ENCODE measurements at regions not wholly inside any gene's neighbourhood (a gene's known extent, or its start where the extent isn't known, plus 50 kb on each side); places are given as distances from the start of the nearest gene placed in this dataset.

DNA sequence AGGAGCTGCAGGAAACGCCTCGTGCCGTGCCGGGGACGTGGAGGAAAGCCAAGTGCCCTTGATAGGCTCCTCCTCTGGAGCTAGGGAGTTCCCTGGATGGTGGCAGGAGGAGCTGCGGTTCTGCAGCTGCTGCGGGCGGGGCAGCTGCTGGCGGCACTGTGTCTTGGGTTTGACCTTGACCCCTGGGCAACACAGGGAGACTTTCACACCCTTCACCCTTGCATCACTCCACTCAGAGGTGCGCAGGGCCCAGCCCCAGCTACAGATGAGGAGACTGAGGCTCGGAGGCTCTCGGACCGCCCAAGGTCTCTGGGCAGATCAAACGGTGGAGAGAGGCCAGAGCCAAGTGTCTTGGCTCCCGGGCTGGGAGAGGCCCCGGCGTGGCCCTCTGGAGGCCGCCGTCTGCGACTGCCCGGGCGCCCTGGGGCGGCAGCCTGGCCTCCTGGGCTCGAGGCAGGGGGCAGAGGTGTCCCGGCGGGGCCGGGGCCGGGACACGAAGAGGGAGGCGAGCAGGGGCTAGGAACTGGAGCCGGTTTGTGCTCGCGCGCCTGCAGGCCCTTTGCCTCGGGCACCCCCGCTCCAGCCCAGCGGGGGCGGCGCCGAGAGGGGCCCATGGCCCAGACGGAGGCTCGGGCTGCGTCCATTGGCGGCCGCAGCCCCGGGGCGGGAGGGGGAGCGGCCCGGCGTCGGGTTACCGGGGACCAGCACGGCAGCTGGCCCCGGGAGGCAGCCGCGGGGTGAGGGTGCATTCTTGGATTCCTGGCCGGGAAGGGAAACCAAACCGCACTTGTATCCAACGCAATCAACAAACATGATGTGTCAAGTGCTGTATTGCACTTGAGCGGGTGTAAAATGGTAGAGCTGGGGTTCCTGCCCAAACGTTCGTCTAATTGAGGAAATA is 129.6 kb upstream of the SLC1A4 start:
- DNase-seq = no peak

DNA sequence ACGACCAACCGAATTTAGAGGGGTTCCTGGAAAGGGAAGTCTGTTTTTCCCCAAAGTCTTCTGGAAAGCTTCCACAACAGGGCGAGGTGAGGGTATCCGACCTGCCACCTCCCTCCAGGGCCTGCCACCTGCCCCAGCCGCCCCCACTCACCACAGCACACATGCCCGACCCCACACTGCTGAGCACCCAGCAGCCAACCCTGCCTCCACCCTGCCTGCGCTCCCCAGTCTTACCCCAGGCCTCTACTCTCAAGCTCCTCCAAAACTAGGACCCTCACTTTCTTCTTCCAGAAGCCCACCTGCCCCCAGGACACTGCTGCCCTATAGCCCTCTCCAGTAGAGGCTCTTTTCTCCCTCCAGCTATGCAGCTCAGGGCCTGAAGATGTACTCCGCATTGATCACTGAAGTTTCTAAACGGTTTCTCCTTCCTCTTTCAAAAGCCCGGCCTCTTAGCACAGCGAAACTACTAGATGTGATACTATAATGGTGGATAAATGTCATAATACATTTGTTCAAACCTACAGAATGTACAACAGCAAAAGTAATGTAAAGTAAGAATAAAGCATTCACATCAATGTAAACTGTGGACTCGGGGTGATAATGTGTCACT is 128.8 kb upstream of the SLC1A4 start:
- no peak for DNase-seq

DNA sequence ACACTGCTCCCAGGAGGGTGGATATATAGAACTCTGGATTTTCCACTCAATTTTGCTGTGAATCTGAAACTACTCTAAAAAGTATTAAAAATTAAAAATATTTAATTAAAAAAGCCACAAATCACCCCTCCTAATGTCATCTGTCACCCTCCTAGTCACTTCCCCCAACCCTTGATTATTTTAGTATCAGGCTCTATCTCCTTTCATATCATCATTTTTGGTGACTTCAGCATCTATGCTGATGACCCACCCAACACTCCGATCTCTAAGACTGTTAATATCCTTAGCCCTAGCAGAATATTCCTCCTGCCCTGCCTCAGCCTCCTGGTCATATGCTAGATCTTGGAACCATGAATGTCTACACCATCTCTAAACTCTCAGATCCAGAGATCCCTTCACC is 128.3 kb upstream of the SLC1A4 start:
- DNase-seq = no peak

DNA sequence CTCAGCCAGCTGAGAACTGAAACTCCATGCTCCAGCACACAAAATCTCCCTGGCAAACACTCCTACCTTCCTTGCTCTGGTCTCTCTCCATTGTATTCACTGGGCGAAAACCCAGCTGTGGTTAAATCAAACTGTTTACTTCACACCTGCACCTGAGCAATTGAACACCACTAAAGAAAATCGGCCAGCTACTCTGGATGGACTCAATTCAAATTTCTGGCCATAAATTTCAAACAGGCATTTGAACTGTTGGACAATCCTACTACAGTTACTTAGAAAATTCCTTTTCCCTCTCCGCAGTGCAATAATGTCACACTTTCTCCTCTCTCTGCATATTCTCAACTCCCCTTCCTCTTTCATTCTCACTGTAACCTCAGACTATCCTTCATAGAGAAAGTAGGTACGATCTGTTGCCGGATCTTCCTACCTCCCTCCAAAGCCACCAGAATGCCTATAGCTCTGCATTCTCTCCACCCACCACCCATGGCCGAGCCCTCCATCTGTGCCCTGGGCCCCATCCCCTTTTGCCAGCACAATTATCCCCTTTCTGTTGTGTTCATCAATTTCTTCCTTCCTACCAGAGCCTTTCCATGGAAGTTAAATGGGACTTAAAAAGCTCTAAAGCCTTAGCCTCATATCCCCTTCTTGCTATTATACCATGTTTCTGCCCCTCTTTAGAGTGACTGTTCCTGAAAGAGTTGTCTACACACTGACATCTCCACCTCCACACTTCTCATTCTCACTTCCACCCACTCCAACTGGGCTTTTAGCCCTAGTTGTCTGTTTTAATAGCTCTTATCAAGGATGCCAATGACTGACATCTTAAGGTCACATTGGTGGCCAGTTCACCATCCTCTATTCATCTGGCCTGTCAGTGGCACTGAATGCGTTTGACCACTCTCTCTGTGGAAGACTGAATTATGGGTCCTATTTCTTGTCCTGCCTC is 127.5 kb upstream of the SLC1A4 start:
- DNase-seq = no peak

DNA sequence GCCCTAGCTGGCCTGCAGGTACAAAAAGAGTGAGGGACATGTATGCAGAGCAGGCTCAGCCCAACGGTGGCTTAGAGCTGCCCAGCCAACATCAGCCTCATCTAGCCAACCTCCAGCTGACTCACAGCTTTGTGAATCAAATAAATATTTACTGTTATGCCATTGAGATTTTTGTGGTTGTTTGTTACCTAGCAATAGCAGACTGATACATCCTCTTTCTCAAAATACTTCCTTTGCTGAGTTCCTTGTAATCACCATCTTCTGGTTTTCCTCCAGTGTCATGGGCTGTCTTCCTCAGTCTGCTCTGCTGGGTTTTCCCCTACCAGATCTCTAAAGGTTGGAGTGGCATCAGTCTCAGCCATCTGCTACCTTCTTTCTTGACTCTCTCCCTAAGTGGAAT is 126.6 kb upstream of the SLC1A4 start:
- peak; percentile 38 for DNase-seq

DNA sequence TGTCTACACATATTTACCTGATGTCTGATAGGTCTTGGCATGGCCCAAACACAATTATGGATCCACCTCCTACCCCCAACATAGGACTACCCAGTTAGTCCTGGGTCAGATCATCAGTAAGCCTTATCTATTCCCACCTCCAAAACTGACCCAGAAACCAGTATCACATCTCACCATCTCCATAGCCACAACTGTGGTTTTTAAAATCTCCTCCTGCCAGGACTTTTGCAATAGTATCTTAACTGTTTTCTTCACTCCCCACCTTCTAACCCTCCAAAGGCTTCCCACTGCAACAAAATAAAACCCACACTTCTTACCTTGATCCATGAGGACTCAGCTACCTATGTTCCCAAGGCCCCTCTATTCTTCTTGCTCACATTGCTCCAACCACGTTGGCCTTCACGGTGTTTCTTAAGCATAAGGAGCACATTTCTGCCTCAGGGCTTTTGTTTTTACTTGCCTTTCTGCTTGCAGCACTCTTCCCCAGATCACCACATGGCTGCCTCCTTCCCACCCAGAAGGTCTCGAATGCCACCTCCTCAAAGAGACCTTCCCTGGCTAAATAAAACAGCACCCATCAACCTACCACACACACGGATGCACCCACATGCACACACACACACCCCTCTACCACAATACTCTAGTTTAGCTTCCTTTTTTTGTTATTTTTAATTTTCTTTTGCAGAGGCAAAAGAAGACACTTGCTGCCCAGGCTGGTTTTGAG is 125.9 kb upstream of the SLC1A4 start:
- DNase-seq = no peak

GRCh38 chr2:64865073-64865830 is 123.9 kb upstream of the SLC1A4 start:
- peak; percentile 55 for DNase-seq

DNA sequence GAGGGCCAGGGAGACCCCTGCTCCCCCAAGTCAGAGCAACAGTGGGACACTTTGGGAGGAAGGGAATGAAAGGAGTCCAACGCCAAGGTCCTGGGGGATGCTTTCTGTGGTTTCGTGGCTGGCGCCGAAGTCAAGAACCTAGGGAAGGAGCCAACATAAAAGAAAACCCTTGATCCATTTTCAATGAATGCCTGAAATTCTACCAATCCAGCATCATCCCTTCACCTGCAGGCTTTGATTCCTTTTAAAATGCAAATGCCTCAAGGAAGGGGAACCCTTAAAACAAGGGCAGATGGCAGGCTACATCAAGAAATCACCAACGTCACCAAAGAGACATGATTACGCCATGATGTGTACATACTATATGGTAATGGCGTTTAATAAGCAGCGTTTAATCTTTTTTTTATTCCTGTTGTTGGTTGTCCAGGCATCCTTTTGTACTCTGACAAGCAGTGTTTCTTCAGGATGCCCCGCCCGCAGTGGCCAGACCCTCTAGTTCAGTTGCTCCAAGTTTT is 123.3 kb upstream of the SLC1A4 start:
- no peak for DNase-seq

DNA sequence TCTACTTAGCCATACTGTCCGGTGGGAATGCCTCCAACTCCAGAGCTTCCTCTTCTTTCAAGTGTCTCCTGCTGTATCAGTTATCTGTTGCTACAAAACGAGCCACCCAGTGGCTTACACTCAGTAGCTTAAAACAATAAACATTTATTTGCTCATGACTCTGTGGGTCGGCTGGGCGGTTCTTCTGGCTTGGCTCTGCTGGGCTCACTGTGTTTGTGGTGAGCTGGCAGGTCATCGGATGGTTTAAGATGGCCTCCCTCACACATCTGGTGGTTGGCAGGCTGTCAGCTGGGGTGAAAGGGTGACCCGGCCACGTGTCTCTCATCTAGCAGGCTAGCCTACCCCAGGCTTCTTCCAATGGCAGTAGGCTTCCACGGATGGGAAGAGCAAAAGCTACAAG is 122.4 kb upstream of the SLC1A4 start:
- DNase-seq = no peak

GRCh38 chr2:64867253-64867996 is 121.8 kb upstream of the SLC1A4 start:
- DNase-seq = no peak

DNA sequence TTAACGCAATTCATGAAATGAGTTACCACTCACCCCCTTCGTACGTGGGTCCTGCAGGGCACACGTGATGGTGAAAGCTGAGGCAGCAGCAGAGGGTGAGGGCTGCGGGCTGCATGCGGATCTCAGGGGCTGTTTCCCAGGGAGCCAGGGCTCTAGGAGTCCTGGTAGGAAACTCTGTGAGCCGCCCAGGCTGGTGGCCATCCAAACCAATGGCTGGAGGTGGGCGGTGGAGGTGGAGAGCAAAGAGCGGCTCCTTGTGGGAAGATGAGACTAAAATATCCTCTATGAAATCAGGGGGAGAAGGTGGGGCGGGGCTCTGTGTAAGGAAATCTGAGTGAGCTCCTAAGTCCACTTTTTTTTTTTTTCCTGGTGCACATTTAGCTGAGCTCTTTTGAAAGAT is 120.1 kb upstream of the SLC1A4 start:
- DNase-seq = no peak

DNA sequence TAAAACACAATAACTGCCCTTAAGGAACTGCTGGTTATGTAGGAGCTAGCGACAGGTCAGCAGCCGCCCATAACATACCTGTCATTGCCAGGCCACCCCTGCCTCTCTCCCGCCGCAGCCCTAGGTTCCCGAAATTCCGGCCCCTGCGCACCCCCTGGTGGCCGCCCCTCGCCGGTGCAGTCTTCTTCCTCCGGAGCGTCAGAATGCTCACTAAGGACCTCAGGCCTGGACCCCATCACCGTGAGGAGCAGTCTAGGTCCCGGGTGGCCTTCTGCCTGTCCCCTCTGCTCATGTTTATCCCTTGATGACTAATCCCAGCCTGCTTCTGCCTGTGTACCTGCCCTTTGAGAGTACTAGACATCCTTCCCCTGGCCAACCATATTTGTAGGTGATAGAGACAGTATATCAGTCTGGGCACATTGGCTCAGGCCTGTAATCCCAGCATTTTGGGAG is 115.7 kb upstream of the SLC1A4 start:
- peak; percentile 69 for DNase-seq

DNA sequence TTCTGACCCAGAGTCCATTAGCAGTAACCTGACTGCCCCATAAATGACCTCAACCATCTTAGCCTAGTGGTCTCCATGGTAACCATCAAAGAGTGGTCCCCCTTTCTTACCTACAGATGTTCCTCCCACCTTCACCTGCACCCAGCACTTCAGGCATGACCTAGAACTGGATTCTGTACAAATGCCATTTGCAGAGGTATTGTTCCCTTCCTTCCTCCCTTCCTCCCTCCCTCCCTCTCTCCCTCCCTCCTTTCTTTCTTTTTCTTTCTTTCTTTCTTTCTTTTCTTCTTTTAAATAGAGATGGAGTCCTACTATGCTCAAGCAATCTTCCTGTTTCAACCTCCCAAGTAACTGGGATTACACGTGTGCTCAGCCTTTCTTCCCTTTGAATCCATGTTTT is 114.6 kb upstream of the SLC1A4 start:
- DNase-seq = no peak

DNA sequence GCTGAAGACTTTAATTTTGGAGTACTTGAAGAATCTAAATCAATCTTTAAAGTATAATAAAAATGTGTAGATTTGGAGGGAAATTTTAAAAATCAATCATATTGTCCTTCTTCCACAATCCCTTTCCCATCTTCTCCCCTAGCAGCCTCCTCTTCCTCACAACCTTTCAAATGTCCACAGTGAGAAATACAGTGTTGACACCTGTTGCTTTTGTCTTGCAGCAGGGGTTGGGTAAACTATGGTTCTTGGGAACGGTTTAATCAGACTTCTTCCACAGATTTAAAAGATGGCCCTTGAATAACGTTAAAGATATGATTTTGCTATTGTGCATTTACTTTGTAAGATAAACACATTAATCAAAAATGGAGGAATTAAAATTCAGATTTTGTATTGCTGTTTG is 113.8 kb upstream of the SLC1A4 start:
- DNase-seq = no peak

GRCh38 chr2:64876137-64876647 is 113.0 kb upstream of the SLC1A4 start:
- no peak for DNase-seq

- no peak for DNase-seq
Observed at GRCh38 chr2:64879745-64880144, 109.5 kb upstream of the SLC1A4 start.

DNA sequence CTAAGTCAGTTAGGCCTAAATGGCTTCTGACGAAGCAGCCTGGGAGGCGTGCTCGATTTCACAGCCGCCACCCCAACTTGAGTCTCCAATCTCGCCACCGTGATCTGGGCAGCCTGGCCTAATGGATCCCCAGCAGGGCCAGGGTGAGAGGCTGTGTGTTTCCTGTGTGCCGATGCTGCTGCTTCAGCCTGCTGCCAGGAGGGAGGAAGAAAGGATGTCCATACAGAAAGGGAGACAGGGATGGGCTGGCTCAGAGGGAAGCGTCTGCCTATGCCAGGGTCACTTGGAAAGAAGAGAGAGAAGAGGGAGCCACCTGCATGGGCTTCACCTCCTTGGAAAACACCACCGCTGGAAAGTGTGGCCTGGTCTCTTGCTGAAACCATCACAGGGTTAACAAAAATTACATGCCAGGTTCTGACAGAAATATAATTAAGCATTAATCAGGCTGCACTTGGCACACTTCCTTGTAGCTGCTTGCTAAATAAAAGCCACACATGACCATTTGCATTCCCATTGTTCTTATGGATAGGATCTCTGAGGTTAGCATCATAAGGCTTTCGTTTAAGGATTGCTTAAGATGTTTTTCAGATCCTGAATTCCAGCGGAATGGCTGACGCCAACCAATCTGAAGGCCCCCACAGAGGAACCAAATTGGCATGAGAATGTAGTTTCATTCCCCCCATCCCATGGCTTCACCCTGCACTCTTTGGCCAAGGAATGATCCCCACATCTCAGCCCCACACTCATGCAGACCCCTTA is 108.8 kb upstream of the SLC1A4 start:
- no peak for DNase-seq

GRCh38 chr2:64881037-64881492 is 108.1 kb upstream of the SLC1A4 start:
- DNase-seq = no peak

- DNase-seq = no peak
Observed at GRCh38 chr2:64887565-64887964, 101.6 kb upstream of the SLC1A4 start.

Data from CD4-positive, alpha-beta T cell treated with Interleukin-4 for 4 hours (primary cell).